ENCODE measurements at regions not wholly inside any gene's neighbourhood (a gene's known extent, or its start where the extent isn't known, plus 50 kb on each side); places are given as distances from the start of the nearest gene placed in this dataset.
A peak's percentile ranks its signal among the peaks of the same experiment; 100 is the strongest.

DNA sequence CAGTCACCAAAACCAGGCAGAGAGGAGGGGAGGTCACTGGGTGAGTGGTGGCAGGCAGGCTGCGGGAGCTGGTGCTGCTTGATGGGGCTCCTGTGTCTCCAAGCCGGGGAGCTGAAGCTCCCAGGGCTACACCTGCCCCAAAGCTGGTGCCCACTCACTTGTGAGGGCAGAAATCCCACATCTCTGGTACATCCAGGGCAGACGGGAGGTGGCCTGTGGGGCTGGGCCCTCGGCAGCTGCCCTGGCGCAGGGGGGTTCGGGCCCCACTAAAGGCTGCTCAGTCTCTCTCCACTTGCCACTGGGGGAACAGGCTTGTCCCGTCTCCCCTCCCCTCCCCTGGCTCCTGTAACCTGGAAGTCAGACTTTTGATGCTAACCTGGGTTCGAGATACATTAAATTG, 55.6 kb upstream of the PPARA start:
- TF ChIP-seq TP53 (CRISPR knock-in tag; IDR thresholded peaks at IDR 0.05) (no peak), NFE2L1 (CRISPR knock-in tag; IDR thresholded peaks at IDR 0.05) (no peak), TEAD4 (CRISPR knock-in tag; IDR thresholded peaks at IDR 0.05) (no peak), NR2C2 (CRISPR knock-in tag; IDR thresholded peaks at IDR 0.05) (no peak), NFATC4 (CRISPR knock-in tag; IDR thresholded peaks at IDR 0.05) (no peak), HMGA2 (CRISPR knock-in tag; IDR thresholded peaks at IDR 0.05) (no peak), ZNF138 (CRISPR knock-in tag; conservative IDR thresholded peaks at IDR 0.05) (no peak), CREB1 (CRISPR knock-in tag; IDR thresholded peaks at IDR 0.05) (no peak)
- TF ChIP-seq, protein P1, sequence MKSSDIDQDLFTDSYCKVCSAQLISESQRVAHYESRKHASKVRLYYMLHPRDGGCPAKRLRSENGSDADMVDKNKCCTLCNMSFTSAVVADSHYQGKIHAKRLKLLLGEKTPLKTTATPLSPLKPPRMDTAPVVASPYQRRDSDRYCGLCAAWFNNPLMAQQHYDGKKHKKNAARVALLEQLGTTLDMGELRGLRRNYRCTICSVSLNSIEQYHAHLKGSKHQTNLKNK (CRISPR knock-in tag; IDR thresholded peaks at IDR 0.05), result no peak
- TF ChIP-seq, protein P2, sequence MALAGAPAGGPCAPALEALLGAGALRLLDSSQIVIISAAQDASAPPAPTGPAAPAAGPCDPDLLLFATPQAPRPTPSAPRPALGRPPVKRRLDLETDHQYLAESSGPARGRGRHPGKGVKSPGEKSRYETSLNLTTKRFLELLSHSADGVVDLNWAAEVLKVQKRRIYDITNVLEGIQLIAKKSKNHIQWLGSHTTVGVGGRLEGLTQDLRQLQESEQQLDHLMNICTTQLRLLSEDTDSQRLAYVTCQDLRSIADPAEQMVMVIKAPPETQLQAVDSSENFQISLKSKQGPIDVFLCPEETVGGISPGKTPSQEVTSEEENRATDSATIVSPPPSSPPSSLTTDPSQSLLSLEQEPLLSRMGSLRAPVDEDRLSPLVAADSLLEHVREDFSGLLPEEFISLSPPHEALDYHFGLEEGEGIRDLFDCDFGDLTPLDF (CRISPR knock-in tag; IDR thresholded peaks at IDR 0.05), result no peak
- TF ChIP-seq, protein P3, sequence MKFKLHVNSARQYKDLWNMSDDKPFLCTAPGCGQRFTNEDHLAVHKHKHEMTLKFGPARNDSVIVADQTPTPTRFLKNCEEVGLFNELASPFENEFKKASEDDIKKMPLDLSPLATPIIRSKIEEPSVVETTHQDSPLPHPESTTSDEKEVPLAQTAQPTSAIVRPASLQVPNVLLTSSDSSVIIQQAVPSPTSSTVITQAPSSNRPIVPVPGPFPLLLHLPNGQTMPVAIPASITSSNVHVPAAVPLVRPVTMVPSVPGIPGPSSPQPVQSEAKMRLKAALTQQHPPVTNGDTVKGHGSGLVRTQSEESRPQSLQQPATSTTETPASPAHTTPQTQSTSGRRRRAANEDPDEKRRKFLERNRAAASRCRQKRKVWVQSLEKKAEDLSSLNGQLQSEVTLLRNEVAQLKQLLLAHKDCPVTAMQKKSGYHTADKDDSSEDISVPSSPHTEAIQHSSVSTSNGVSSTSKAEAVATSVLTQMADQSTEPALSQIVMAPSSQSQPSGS (CRISPR knock-in tag; IDR thresholded peaks at IDR 0.05; ENCODE audit: borderline replicate concordance, low read depth), result no peak
- TF ChIP-seq, protein P4, sequence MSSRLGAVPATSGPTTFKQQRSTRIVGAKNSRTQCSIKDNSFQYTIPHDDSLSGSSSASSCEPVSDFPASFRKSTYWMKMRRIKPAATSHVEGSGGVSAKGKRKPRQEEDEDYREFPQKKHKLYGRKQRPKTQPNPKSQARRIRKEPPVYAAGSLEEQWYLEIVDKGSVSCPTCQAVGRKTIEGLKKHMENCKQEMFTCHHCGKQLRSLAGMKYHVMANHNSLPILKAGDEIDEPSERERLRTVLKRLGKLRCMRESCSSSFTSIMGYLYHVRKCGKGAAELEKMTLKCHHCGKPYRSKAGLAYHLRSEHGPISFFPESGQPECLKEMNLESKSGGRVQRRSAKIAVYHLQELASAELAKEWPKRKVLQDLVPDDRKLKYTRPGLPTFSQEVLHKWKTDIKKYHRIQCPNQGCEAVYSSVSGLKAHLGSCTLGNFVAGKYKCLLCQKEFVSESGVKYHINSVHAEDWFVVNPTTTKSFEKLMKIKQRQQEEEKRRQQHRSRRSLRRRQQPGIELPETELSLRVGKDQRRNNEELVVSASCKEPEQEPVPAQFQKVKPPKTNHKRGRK (CRISPR knock-in tag; IDR thresholded peaks at IDR 0.05; ENCODE audit: borderline replicate concordance), result no peak
- TF ChIP-seq, protein P5, sequence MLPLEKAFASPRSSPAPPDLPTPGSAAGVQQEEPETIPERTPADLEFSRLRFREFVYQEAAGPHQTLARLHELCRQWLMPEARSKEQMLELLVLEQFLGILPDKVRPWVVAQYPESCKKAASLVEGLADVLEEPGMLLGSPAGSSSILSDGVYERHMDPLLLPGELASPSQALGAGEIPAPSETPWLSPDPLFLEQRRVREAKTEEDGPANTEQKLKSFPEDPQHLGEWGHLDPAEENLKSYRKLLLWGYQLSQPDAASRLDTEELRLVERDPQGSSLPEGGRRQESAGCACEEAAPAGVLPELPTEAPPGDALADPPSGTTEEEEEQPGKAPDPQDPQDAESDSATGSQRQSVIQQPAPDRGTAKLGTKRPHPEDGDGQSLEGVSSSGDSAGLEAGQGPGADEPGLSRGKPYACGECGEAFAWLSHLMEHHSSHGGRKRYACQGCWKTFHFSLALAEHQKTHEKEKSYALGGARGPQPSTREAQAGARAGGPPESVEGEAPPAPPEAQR (CRISPR knock-in tag; IDR thresholded peaks at IDR 0.05), result no peak
- TF ChIP-seq, protein P6, sequence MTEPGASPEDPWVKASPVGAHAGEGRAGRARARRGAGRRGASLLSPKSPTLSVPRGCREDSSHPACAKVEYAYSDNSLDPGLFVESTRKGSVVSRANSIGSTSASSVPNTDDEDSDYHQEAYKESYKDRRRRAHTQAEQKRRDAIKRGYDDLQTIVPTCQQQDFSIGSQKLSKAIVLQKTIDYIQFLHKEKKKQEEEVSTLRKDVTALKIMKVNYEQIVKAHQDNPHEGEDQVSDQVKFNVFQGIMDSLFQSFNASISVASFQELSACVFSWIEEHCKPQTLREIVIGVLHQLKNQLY (CRISPR knock-in tag; IDR thresholded peaks at IDR 0.05), result no peak
- TF ChIP-seq, protein P7, sequence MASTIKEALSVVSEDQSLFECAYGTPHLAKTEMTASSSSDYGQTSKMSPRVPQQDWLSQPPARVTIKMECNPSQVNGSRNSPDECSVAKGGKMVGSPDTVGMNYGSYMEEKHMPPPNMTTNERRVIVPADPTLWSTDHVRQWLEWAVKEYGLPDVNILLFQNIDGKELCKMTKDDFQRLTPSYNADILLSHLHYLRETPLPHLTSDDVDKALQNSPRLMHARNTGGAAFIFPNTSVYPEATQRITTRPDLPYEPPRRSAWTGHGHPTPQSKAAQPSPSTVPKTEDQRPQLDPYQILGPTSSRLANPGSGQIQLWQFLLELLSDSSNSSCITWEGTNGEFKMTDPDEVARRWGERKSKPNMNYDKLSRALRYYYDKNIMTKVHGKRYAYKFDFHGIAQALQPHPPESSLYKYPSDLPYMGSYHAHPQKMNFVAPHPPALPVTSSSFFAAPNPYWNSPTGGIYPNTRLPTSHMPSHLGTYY (CRISPR knock-in tag; IDR thresholded peaks at IDR 0.05), result no peak
- TF ChIP-seq, protein P8, sequence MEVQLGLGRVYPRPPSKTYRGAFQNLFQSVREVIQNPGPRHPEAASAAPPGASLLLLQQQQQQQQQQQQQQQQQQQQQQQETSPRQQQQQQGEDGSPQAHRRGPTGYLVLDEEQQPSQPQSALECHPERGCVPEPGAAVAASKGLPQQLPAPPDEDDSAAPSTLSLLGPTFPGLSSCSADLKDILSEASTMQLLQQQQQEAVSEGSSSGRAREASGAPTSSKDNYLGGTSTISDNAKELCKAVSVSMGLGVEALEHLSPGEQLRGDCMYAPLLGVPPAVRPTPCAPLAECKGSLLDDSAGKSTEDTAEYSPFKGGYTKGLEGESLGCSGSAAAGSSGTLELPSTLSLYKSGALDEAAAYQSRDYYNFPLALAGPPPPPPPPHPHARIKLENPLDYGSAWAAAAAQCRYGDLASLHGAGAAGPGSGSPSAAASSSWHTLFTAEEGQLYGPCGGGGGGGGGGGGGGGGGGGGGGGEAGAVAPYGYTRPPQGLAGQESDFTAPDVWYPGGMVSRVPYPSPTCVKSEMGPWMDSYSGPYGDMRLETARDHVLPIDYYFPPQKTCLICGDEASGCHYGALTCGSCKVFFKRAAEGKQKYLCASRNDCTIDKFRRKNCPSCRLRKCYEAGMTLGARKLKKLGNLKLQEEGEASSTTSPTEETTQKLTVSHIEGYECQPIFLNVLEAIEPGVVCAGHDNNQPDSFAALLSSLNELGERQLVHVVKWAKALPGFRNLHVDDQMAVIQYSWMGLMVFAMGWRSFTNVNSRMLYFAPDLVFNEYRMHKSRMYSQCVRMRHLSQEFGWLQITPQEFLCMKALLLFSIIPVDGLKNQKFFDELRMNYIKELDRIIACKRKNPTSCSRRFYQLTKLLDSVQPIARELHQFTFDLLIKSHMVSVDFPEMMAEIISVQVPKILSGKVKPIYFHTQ (CRISPR knock-in tag; IDR thresholded peaks at IDR 0.05), result no peak
- TF ChIP-seq, protein P9, sequence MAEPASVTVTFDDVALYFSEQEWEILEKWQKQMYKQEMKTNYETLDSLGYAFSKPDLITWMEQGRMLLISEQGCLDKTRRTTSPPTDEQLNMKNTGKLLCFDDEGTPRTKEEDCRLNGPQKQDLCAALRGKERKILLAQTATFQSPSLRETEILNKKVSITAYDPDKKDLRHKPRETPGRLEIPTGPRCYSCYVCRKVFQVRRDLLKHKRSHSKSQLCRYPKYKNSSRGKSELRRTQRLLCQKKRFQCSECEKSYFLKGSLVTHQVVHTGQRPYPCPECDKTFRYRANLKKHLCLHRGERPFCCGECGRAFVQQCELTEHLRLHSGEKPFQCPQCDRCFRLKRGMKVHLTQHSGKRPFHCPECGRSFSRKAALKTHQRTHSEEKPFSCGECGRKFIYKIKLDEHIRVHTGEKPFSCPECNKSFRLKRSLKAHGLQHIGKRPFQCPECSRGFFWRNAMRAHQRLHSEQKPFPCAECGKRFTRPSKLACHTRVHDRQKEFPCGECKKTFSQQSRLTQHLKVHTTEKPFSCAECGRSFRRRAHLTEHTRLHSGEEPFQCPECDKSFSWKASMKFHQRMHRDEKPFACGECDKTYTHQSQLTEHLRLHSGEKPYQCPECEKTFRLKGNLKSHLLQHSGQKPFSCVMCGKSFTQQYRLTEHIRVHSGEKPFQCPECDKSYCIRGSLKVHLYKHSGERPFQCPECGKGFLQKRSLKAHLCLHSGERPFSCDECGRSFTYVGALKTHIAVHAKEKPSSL (CRISPR knock-in tag; conservative IDR thresholded peaks at IDR 0.05), result no peak
- TF ChIP-seq, protein P10, sequence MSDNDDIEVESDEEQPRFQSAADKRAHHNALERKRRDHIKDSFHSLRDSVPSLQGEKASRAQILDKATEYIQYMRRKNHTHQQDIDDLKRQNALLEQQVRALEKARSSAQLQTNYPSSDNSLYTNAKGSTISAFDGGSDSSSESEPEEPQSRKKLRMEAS (CRISPR knock-in tag; IDR thresholded peaks at IDR 0.05), result no peak
- TF ChIP-seq, protein P11, sequence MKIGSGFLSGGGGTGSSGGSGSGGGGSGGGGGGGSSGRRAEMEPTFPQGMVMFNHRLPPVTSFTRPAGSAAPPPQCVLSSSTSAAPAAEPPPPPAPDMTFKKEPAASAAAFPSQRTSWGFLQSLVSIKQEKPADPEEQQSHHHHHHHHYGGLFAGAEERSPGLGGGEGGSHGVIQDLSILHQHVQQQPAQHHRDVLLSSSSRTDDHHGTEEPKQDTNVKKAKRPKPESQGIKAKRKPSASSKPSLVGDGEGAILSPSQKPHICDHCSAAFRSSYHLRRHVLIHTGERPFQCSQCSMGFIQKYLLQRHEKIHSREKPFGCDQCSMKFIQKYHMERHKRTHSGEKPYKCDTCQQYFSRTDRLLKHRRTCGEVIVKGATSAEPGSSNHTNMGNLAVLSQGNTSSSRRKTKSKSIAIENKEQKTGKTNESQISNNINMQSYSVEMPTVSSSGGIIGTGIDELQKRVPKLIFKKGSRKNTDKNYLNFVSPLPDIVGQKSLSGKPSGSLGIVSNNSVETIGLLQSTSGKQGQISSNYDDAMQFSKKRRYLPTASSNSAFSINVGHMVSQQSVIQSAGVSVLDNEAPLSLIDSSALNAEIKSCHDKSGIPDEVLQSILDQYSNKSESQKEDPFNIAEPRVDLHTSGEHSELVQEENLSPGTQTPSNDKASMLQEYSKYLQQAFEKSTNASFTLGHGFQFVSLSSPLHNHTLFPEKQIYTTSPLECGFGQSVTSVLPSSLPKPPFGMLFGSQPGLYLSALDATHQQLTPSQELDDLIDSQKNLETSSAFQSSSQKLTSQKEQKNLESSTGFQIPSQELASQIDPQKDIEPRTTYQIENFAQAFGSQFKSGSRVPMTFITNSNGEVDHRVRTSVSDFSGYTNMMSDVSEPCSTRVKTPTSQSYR (CRISPR knock-in tag; IDR thresholded peaks at IDR 0.05), result no peak
- no peak for DNase-seq (ENCODE audit: low spot score)
- POLR2A ChIA-PET, result no interaction called here
- Mint-ChIP-seq H3K27me3 (ENCODE audit: low read depth) (no peaks in the 10 kb centered on the region), H3K4me3 (no peak overlapping the region), H3K9me3 (no peaks in the 10 kb centered on the region), H3K36me3 (no peaks in the 10 kb centered on the region), H3K27ac (peak overlapping the region; percentile 36; the same call in 1 of the 2 replicates), H3K4me1 (no peaks in the 10 kb centered on the region)
- ATAC-seq, result no peak
- CTCF ChIA-PET, result no interaction called here
